Vagina (tissue), 2 donors: ENCODE measurements at regions not wholly inside any gene's neighbourhood (a gene's known extent, or its start where the extent isn't known, plus 50 kb on each side); places are given as distances from the start of the nearest gene placed in this dataset.

Source experiments
- POLR2A ChIP-seq, 2 donors: fragments of 450-650 bp; IDR thresholded peaks; one replicate each; pipeline ENCODE4 v1.6.1; 2017; ENCODE audit warnings: antibody characterized with exemption in 2 of 2, mild to moderate bottlenecking in 2 of 2, moderate library complexity in 2 of 2
- POLR2AphosphoS5 ChIP-seq, 2 donors: sonication (generic); formaldehyde crosslinking; IDR thresholded peaks; one replicate each; pipeline ENCODE4 v1.9.0; 2017; ENCODE audit warnings: antibody characterized with exemption in 2 of 2, mild to moderate bottlenecking in 2 of 2, low read depth in 1 of 2; ENCODE audit not compliant: insufficient read depth in 1 of 2
- TF ChIP-seq, protein P1 (sequence below), 3 experiments: fragments of 450-650 bp in 2 of 3; fragments of 200-600 bp in 1 of 3; sonication (generic) in 1 of 3; IDR thresholded peaks; one replicate each; pipeline ENCODE4 v1.5.1; 2017 to 2019; ENCODE audit warnings: antibody characterized with exemption in 3 of 3, mild to moderate bottlenecking in 2 of 3, moderate library complexity in 2 of 3

DNA sequence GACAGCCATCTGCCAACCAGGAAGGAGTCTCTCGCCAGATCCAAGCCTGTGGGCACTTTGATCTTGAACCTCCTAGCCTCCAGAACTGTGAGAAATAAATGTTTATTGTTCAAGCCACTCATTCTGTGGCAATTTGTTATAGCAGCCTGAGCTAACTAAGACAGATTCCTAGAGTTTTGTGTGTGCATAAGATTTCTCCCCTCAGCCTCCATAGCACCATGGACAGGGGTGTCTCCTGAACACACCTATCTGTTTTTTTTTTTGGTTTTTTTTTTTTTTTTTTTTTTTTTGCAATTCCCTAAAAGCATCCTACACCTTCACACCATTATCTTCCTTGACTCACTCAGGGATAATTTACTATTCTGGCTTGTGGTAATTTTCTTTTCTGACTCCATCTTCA lies 768.5 kb downstream of the NR2F2 start:
- TF ChIP-seq POLR2A (IDR thresholded peaks at IDR 0.05) (no peak), POLR2AphosphoS5 (IDR thresholded peaks at IDR 0.05; ENCODE audit: insufficient read depth in 1 of 2, low read depth in 1 of 2) (no peak)
- TF ChIP-seq, protein P1, sequence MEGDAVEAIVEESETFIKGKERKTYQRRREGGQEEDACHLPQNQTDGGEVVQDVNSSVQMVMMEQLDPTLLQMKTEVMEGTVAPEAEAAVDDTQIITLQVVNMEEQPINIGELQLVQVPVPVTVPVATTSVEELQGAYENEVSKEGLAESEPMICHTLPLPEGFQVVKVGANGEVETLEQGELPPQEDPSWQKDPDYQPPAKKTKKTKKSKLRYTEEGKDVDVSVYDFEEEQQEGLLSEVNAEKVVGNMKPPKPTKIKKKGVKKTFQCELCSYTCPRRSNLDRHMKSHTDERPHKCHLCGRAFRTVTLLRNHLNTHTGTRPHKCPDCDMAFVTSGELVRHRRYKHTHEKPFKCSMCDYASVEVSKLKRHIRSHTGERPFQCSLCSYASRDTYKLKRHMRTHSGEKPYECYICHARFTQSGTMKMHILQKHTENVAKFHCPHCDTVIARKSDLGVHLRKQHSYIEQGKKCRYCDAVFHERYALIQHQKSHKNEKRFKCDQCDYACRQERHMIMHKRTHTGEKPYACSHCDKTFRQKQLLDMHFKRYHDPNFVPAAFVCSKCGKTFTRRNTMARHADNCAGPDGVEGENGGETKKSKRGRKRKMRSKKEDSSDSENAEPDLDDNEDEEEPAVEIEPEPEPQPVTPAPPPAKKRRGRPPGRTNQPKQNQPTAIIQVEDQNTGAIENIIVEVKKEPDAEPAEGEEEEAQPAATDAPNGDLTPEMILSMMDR (IDR thresholded peaks at IDR 0.05): no peak
